ENCODE measurements at regions not wholly inside any gene's neighbourhood (a gene's known extent, or its start where the extent isn't known, plus 50 kb on each side); places are given as distances from the start of the nearest gene placed in this dataset.

DNA sequence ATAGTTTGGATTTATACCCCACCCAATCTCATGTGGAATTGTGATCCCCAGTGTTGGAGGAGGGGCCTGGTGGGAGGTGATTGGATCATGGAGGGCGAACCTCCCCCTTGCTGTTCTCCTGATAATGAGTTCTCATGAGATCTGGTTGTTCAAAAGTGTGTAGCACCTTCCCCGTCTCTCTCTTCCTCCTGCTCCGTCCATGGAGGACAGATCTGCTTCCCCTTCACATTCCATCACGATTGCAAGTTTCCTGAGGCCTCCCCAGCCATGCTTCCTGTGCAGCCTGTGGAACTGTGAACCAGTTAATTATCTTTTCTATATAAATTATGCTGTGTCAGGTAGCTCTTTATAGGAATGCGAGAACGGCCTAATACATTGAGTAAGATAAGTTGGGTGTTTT is 518.8 kb upstream of the LCORL start:
- H3K4me3 ChIP-seq (ENCODE audit: control insufficient read depth, low read depth, low read length) = no peak overlapping the region
- no peak for DNase-seq (ENCODE audit: low read depth)
- TF ChIP-seq CTCF (conservative IDR thresholded peaks at IDR 0.05; ENCODE audit: control insufficient read depth, insufficient read depth, low read depth, low read length) = no peak

- no peak for TF ChIP-seq CTCF (conservative IDR thresholded peaks at IDR 0.05; ENCODE audit: control insufficient read depth, insufficient read depth, low read depth, low read length)
- no peak overlapping the region for H3K4me3 ChIP-seq (ENCODE audit: control insufficient read depth, low read depth, low read length)
- no peak for DNase-seq (ENCODE audit: low read depth)
Measured at GRCh38 chr4:18538121-18538520, 516.6 kb upstream of the LCORL start.

GRCh38 chr4:18536428-18536827 is 514.9 kb upstream of the LCORL start:
- H3K4me3 ChIP-seq (ENCODE audit: control insufficient read depth, low read depth, low read length) = no peak overlapping the region
- no peak for DNase-seq (ENCODE audit: low read depth)
- no peak for TF ChIP-seq CTCF (conservative IDR thresholded peaks at IDR 0.05; ENCODE audit: control insufficient read depth, insufficient read depth, low read depth, low read length)

DNA sequence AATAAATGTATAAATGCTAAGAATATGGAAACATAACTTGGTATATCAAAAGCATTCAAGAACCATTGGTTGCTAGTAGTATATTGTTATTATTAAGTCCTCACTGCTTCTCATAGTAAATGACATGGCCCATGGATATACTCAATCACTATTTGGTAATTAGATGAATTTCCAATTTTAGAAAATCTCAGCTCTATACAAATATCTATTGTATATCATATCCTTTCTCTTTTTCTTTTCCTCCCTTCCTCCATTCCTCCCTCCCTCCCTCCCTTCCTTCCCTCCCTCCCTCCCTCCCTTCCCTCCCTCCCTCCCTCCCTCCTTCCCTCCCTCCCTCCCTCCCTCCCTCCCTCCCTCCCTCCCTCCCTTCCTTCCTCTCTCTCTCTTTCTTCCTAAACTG is 514.4 kb upstream of the LCORL start:
- no peak for TF ChIP-seq CTCF (conservative IDR thresholded peaks at IDR 0.05; ENCODE audit: control insufficient read depth, insufficient read depth, low read depth, low read length)
- no peak overlapping the region for H3K4me3 ChIP-seq (ENCODE audit: control insufficient read depth, low read depth, low read length)
- no peak for DNase-seq (ENCODE audit: low read depth)

DNA sequence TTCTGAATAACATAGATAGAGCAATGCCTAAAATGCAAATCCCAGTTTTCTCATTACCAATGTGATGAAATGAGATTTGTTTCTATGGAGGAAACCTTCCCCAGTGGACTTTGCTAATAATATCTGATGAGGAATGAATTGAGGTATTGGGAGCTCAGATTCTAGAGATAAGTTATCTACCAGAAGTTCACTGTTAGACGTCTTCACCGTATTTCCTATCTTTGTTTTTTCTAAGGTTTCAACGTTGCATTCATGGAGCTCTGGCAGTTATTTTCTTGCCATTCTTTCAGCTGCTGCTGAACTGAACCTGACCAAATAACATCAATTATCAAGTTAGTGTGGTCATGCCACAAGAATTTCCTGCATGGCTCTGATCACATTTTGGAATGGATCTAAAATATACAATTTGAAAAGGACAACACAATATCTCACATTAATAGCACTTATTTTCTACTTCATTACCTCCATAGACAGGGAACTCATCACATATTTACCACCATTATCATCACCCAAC is 511.8 kb upstream of the LCORL start:
- no peak for DNase-seq (ENCODE audit: low read depth)
- H3K4me3 ChIP-seq (ENCODE audit: control insufficient read depth, low read depth, low read length) = no peak overlapping the region
- no peak for TF ChIP-seq CTCF (conservative IDR thresholded peaks at IDR 0.05; ENCODE audit: control insufficient read depth, insufficient read depth, low read depth, low read length)

GRCh38 chr4:18531731-18532130 is 510.2 kb upstream of the LCORL start:
- DNase-seq (ENCODE audit: low read depth) = no peak

More at GRCh38 chr4:18531731-18532130, 510.2 kb upstream of the LCORL start:
- TF ChIP-seq CTCF (conservative IDR thresholded peaks at IDR 0.05; ENCODE audit: control insufficient read depth, insufficient read depth, low read depth, low read length) = no peak
- H3K4me3 ChIP-seq (ENCODE audit: control insufficient read depth, low read depth, low read length) = no peak overlapping the region
